NCI-H1436 treated with DMSO at 0.1 percent for 48 hours (cell line): ENCODE measurements at regions not wholly inside any gene's neighbourhood (a gene's known extent, or its start where the extent isn't known, plus 50 kb on each side); places are given as distances from the start of the nearest gene placed in this dataset.
"Not testable (repeated sequence)": the region's sequence is repeated elsewhere in the genome, so short reads cannot be mapped to it uniquely, and the experiment has no call there.

Source experiments
- DNase-seq: peaks from one replicate; lab custom pipeline; 2025; lab: John Stamatoyannopoulos, UW

- DNase-seq: no peak
Observed at GRCh38 chr7:9071160-9071762, 637.9 kb downstream of the NXPH1 start.

GRCh38 chr7:9075774-9076173 lies 642.4 kb downstream of the NXPH1 start:
- DNase-seq: not testable (repeated sequence)

GRCh38 chr7:9082203-9082602 lies 648.8 kb downstream of the NXPH1 start:
- no peak for DNase-seq

GRCh38 chr7:9083837-9084236 lies 650.4 kb downstream of the NXPH1 start:
- DNase-seq: no peak

- no peak for DNase-seq
Observed at GRCh38 chr7:9091282-9091681, 657.9 kb downstream of the NXPH1 start.

GRCh38 chr7:9097565-9098060 lies 664.2 kb downstream of the NXPH1 start:
- no peak for DNase-seq

- DNase-seq: no peak
Observed at GRCh38 chr7:9100289-9100688, 666.9 kb downstream of the NXPH1 start.

GRCh38 chr7:9102846-9103245 lies 669.4 kb downstream of the NXPH1 start:
- DNase-seq: no peak

- DNase-seq: no peak
Observed at GRCh38 chr7:9106747-9107146, 673.3 kb downstream of the NXPH1 start.

- no peak for DNase-seq
Observed at GRCh38 chr7:9120331-9120730, 686.9 kb downstream of the NXPH1 start.

GRCh38 chr7:9124320-9124719 lies 690.9 kb downstream of the NXPH1 start:
- DNase-seq: no peak

- no peak for DNase-seq
Observed at GRCh38 chr7:9125246-9125645, 691.8 kb downstream of the NXPH1 start.

- DNase-seq: no peak
Observed at GRCh38 chr7:9127901-9128300, 694.5 kb downstream of the NXPH1 start.

- no peak for DNase-seq
Observed at GRCh38 chr7:9148687-9149086, 715.3 kb downstream of the NXPH1 start.

- no peak for DNase-seq
Observed at GRCh38 chr7:9149499-9150082, 716.2 kb downstream of the NXPH1 start.

- DNase-seq: not testable (repeated sequence)
Observed at GRCh38 chr7:9163691-9164090, 730.3 kb downstream of the NXPH1 start.

- no peak for DNase-seq
Observed at GRCh38 chr7:9175871-9176270, 742.5 kb downstream of the NXPH1 start.

GRCh38 chr7:9181356-9181755 lies 747.9 kb downstream of the NXPH1 start:
- DNase-seq: no peak

- no peak for DNase-seq
Observed at GRCh38 chr7:9186730-9187129, 753.3 kb downstream of the NXPH1 start.

GRCh38 chr7:9189703-9190102 lies 756.3 kb downstream of the NXPH1 start:
- no peak for DNase-seq

- no peak for DNase-seq
Observed at GRCh38 chr7:9192969-9193368, 759.6 kb downstream of the NXPH1 start.

- DNase-seq: no peak
Observed at GRCh38 chr7:9200626-9201025, 767.2 kb downstream of the NXPH1 start.

GRCh38 chr7:9201928-9202327 lies 768.5 kb downstream of the NXPH1 start:
- DNase-seq: no peak

- no peak for DNase-seq
Observed at GRCh38 chr7:9204571-9204970, 771.2 kb downstream of the NXPH1 start.
